Mesothelial cell of epicardium (in vitro differentiated cells): ENCODE measurements at regions not wholly inside any gene's neighbourhood (a gene's known extent, or its start where the extent isn't known, plus 50 kb on each side); places are given as distances from the start of the nearest gene placed in this dataset.

ENCODE experiments used
- DNase-seq, 2 experiments: peaks; one replicate each; pipeline ENCODE4 v3.0.0; 2021; ENCODE audit warnings: low spot score in 2 of 2; ENCODE audit not compliant: unreplicated experiment in 2 of 2
- H3K27ac Mint-ChIP-seq: 2 replicates; pipeline ENCODE4 v1.8.0; 2021; ENCODE audit warnings: mixed read lengths
- H3K27me3 Mint-ChIP-seq: 2 replicates; pipeline ENCODE4 v1.8.0; 2021; ENCODE audit warnings: low read depth, mixed read lengths
- H3K36me3 Mint-ChIP-seq: 2 replicates; pipeline ENCODE4 v1.8.0; 2021; ENCODE audit warnings: mixed read lengths
- H3K4me1 Mint-ChIP-seq: 2 replicates; pipeline ENCODE4 v1.8.0; 2021; ENCODE audit warnings: mixed read lengths
- H3K4me3 Mint-ChIP-seq: 2 replicates; pipeline ENCODE4 v1.8.0; 2021; ENCODE audit warnings: mild to moderate bottlenecking, moderate library complexity, mixed read lengths
- H3K9me3 Mint-ChIP-seq: 2 replicates; pipeline ENCODE4 v1.8.0; 2021; ENCODE audit warnings: mixed read lengths
- TF ChIP-seq, protein P1 (sequence below): fragments of 200-600 bp; sonication (generic); IDR thresholded peaks from one replicate; pipeline ENCODE4 v1.5.0; 2021; ENCODE audit warnings: antibody characterized with exemption; ENCODE audit not compliant: unreplicated experiment

GRCh38 chr1:198447468-198447867, 93.0 kb downstream of the ATP6V1G3 start:
- Mint-ChIP-seq H3K4me3 (no peak overlapping the region), H3K27ac (no peak overlapping the region), H3K4me1 (peaks cover 20% of the 10 kb centered on the region), H3K9me3 (no peaks in the 10 kb centered on the region), H3K27me3 (no peaks in the 10 kb centered on the region), H3K36me3 (no peaks in the 10 kb centered on the region)
- no peak for DNase-seq
- TF ChIP-seq, protein P1, sequence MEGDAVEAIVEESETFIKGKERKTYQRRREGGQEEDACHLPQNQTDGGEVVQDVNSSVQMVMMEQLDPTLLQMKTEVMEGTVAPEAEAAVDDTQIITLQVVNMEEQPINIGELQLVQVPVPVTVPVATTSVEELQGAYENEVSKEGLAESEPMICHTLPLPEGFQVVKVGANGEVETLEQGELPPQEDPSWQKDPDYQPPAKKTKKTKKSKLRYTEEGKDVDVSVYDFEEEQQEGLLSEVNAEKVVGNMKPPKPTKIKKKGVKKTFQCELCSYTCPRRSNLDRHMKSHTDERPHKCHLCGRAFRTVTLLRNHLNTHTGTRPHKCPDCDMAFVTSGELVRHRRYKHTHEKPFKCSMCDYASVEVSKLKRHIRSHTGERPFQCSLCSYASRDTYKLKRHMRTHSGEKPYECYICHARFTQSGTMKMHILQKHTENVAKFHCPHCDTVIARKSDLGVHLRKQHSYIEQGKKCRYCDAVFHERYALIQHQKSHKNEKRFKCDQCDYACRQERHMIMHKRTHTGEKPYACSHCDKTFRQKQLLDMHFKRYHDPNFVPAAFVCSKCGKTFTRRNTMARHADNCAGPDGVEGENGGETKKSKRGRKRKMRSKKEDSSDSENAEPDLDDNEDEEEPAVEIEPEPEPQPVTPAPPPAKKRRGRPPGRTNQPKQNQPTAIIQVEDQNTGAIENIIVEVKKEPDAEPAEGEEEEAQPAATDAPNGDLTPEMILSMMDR = no peak

DNA sequence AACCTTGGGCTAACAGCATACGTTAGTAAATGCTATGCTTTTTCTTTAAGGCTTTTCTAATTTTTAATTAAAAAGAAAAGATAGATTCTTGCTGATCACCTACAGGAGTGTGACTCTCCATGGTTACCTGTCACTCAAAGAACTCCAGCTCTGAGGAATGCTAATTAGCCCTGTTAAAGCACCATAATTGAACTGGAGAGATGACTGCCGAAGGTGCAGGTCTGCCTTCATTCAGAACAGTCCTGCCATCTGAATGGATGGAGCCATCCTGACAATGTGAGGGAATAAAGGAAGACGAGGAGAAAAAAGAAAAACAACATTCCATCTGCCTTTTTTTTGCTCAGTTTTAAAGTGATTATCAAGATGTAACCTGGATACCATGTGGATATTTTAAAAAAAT, 94.6 kb downstream of the ATP6V1G3 start:
- H3K4me3 Mint-ChIP-seq = no peak overlapping the region
- no peak for DNase-seq
- H3K36me3 Mint-ChIP-seq = no peaks in the 10 kb centered on the region
- TF ChIP-seq, protein P1 = no peak
- no peak overlapping the region for H3K27ac Mint-ChIP-seq
- H3K4me1 Mint-ChIP-seq = peaks cover 20% of the 10 kb centered on the region
- H3K27me3 Mint-ChIP-seq = no peaks in the 10 kb centered on the region
- H3K9me3 Mint-ChIP-seq = no peaks in the 10 kb centered on the region

DNA sequence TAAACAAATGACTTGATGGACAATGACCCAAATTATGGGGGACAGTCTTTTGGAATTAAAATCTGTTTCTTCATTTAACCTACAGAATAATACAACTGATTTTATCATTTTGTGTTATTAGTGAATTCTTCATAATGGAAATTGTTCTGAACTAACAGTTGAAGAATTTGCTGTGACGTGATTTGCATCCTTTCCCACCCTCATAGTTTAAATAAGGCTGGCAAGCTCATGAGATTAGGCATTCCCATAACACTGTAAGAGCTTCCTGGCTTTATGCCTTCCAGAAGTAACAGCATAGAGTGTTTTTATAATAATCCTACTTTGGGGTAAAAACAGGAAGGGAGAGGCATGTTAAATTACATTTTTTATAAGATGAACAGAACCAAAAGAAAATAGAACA, 95.7 kb downstream of the ATP6V1G3 start:
- no peaks in the 10 kb centered on the region for H3K36me3 Mint-ChIP-seq
- peaks cover 20% of the 10 kb centered on the region for H3K4me1 Mint-ChIP-seq
- DNase-seq = no peak
- no peaks in the 10 kb centered on the region for H3K9me3 Mint-ChIP-seq
- H3K27me3 Mint-ChIP-seq = no peaks in the 10 kb centered on the region
- no peak overlapping the region for H3K4me3 Mint-ChIP-seq
- TF ChIP-seq, protein P1 = no peak
- no peak overlapping the region for H3K27ac Mint-ChIP-seq

DNA sequence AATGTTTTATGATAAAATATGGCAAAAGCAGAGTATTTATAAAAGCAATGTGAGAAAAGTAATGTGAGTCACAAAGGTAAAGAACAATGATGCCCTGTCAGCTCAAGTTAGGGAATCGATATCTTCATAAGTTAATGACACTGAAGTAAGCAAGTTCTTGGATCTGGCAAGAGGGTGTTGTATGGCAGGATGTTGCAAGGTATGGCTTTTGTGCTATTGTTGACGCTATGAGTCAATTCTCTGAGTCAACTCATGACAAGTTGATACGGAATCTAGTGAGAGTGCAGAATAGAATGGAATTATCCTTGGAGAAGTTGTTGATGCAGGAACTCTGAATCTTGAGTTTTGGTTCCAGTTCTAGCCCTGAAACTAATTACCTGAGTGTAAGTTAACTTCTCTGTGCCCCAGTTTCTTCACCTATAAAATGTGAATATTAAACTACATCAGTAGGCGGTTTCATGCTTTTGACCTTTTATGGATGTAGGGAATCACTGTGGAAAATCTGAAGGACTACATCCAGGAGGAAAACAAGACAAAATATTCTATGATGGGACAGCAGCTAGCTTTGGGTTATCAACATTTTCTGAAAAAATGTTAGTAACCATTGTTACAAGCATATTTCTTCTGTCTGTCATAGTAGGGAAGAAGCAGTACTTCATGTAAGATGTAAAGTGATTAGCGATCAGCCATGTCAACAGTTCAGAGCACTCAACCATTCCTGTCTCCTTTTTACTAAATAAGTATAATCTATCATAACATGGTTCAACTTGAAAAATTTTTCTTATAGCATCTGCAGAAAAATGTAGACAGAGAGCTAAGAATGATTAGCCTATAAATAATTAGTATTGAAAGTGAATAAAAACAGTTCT, 96.9 kb downstream of the ATP6V1G3 start:
- H3K27me3 Mint-ChIP-seq = no peaks in the 10 kb centered on the region
- TF ChIP-seq, protein P1 = no peak
- no peak overlapping the region for H3K4me3 Mint-ChIP-seq
- peaks cover 4% of the 10 kb centered on the region for H3K9me3 Mint-ChIP-seq
- DNase-seq = no peak
- no peaks in the 10 kb centered on the region for H3K36me3 Mint-ChIP-seq
- H3K27ac Mint-ChIP-seq = no peak overlapping the region
- H3K4me1 Mint-ChIP-seq = peaks cover 9% of the 10 kb centered on the region

DNA sequence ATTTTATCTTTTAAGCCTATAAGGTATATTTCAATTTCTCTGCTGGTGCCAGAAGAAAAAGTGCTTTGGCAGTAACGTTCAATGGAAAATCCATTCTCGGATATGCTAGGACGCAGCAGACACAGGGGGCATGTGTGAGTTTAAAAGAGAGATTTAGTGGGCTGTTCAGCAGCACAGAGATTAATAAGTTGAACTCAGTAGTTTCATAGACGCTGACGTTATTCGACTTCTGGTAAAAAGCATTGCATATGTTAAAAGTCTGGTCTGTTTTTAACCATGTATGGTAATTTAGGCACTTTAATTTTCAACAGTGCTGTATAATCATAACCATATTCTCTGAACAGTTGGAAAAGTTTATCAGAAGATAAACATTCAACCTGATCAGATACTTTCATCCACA, 99.6 kb downstream of the ATP6V1G3 start:
- H3K27ac Mint-ChIP-seq = no peak overlapping the region
- no peak for DNase-seq
- peaks cover 4% of the 10 kb centered on the region for H3K9me3 Mint-ChIP-seq
- no peaks in the 10 kb centered on the region for H3K36me3 Mint-ChIP-seq
- no peak overlapping the region for H3K4me3 Mint-ChIP-seq
- TF ChIP-seq, protein P1 = no peak
- no peaks in the 10 kb centered on the region for H3K27me3 Mint-ChIP-seq
- peaks cover under 1% of the 10 kb centered on the region for H3K4me1 Mint-ChIP-seq
